ENCODE measurements at regions not wholly inside any gene's neighbourhood (a gene's known extent, or its start where the extent isn't known, plus 50 kb on each side); places are given as distances from the start of the nearest gene placed in this dataset.

DNA sequence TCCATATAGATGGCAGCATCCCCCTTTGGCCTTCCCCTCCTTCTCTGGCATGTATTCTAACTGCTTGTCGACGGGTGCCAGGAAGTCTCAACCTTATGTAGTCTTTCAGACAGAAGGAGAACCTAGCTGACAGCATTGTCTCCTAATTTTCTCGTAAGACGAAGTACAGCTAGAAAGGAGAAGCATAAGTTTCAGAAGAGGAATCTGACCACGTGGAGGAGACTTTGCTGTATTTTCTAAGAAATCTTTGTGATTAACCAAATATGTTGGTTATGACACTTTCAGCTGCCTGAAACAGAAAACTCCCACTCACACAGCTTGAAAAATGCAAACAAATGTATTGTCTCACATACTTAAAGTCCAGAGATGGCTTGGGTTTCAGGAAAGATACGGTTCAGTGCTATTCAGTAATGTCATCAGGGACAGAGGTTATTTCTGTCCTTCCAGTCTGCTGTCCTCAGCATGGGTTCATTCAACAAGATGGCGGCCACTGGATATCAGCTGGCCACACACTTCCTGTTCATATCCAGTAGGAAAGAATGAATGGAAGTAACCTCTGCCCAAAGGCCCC lies 109.5 kb upstream of the ZNF648 start:
- TF ChIP-seq CTCF (conservative IDR thresholded peaks at IDR 0.05) (no peak), ZFX (IDR thresholded peaks at IDR 0.05) (no peak)
